HepG2 (cell line): ENCODE measurements at regions not wholly inside any gene's neighbourhood (a gene's known extent, or its start where the extent isn't known, plus 50 kb on each side); places are given as distances from the start of the nearest gene placed in this dataset.
A peak's percentile ranks its signal among the peaks of the same experiment; 100 is the strongest.

Source experiments
- CHD4 ChIP-seq: fragments of 200-600 bp; sonication (generic); IDR thresholded peaks from 2 replicates; pipeline ENCODE4 v1.7.0; 2017; ENCODE audit warnings: mild to moderate bottlenecking, low read length, borderline replicate concordance
- MEF2D ChIP-seq: sonication (generic); formaldehyde crosslinking; IDR thresholded peaks from 2 replicates; pipeline ENCODE4 v1.5.1; 2020; ENCODE audit warnings: mild to moderate bottlenecking, missing genetic modification reagents
- ONECUT2 ChIP-seq: sonication (generic); formaldehyde crosslinking; IDR thresholded peaks from 2 replicates; pipeline ENCODE4 v1.4.0; 2020; ENCODE audit warnings: missing genetic modification reagents
- RXRB ChIP-seq: IDR thresholded peaks from 2 replicates; pipeline ENCODE4 v1.6.1; 2016; ENCODE audit warnings: borderline replicate concordance, missing genetic modification reagents, missing compliant biosample characterization
- SALL2 ChIP-seq: sonication (generic); formaldehyde crosslinking; IDR thresholded peaks from 2 replicates; pipeline ENCODE4 v1.8.1; 2023; ENCODE audit warnings: mild to moderate bottlenecking, missing genetic modification reagents, inconsistent platforms
- TCF7L2 ChIP-seq: IDR thresholded peaks from 2 replicates; pipeline ENCODE4 v1.6.1; 2011; ENCODE audit warnings: mild to moderate bottlenecking, low read depth, low read length, moderate library complexity
- ZMYM2 ChIP-seq: sonication (generic); formaldehyde crosslinking; IDR thresholded peaks from 2 replicates; pipeline ENCODE4 v1.8.0; 2022; ENCODE audit warnings: mild to moderate bottlenecking, missing genetic modification reagents
- ZNF12 ChIP-seq: sonication (generic); formaldehyde crosslinking; IDR thresholded peaks from 2 replicates; pipeline ENCODE4 v1.5.0; 2020; ENCODE audit warnings: missing genetic modification reagents
- ZNF121 ChIP-seq: sonication (generic); formaldehyde crosslinking; IDR thresholded peaks from 2 replicates; pipeline ENCODE4 v1.5.0; 2020; ENCODE audit warnings: mild to moderate bottlenecking, missing genetic modification reagents
- ZNF430 ChIP-seq: sonication (generic); formaldehyde crosslinking; IDR thresholded peaks from 2 replicates; pipeline ENCODE4 v1.9.0; 2021; ENCODE audit warnings: mild to moderate bottlenecking, missing genetic modification reagents
- ZNF572 ChIP-seq: sonication (generic); formaldehyde crosslinking; IDR thresholded peaks from 2 replicates; pipeline ENCODE4 v1.5.1; 2020; ENCODE audit warnings: mild to moderate bottlenecking, missing genetic modification reagents
- TF ChIP-seq, protein P1 (sequence below): sonication (generic); formaldehyde crosslinking; IDR thresholded peaks from 2 replicates; pipeline ENCODE4 v1.5.1; 2020; ENCODE audit warnings: mild to moderate bottlenecking, missing genetic modification reagents
- TF ChIP-seq, protein P2 (sequence below): sonication (generic); formaldehyde crosslinking; IDR thresholded peaks from 2 replicates; pipeline ENCODE4 v1.8.0; 2022; ENCODE audit warnings: mild to moderate bottlenecking, missing genetic modification reagents
- TF ChIP-seq, protein P3 (sequence below): fragments of 450-650 bp; IDR thresholded peaks from 2 replicates; pipeline ENCODE4 v1.6.1; 2017; ENCODE audit warnings: mild to moderate bottlenecking
- TF ChIP-seq, protein P4 (sequence below), 2 experiments: sonication (generic) in 1 of 2; formaldehyde crosslinking in 1 of 2; IDR thresholded peaks; 2 replicates each; pipeline versions ENCODE4 v1.4.0 to v1.6.1; 2016 to 2020; ENCODE audit warnings: borderline replicate concordance in 1 of 2, low read depth in 1 of 2, mild to moderate bottlenecking in 1 of 2, missing genetic modification reagents in 1 of 2

DNA sequence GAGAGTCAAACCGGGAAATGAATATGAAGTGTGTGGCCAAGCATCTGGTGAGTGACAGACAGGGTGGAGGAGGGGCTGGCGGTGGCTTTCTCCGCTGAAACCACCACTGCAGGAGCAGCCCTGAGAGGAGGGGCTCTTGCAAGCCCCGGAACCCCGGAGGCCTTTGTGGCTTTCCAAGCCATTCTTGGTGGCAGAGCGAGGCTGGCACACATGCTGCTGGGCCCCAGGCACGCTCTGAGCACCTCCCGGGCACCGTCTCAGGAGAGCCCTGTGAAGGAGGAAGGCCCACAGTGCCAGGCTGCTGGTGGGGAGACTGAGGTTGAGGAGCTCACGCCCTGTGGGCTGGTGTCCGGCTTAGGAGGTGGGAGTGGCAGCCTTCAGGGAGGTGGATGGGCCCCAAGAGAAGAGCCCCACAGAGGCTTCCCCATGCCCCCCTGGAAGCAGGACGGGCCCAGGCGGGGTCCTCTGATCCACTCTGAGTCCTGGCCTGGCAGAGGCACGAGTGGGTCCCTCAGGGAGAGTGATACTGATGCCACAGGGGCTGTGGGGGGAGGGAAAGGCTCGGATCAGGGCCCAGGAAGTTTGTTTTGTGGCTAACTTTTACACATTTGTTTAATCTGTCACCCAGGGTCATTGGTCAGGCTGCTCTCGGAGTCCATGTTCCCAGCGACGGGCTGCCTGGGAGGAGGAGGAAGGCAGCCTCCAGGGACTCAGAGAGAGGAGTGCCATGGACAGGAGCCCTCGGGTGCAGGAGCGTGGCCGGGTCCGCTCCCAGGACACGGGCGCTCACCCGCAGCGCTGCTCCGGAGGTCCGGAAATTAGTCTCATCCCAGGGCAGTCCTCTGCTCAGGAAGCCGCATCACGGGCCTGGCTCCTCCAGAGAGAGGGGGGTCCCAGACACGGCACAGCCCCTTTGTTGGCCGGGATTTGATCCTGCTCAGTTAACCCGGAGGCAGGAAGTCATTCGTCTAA lies 170.7 kb downstream of the ERMARD start (continued):
- TF ChIP-seq ZNF572 (no peak), SALL2 (CRISPR knock-in tag) (0 out of 2 replicates have a peak, but pooled peaks have one; percentile 57), MEF2D (CRISPR knock-in tag) (peak; percentile 64; the same call in 1 of the 2 replicates), ZNF121 (CRISPR knock-in tag) (no peak), CHD4 (no peak), ONECUT2 (CRISPR knock-in tag) (no peak), TCF7L2 (no peak), ZMYM2 (no peak), ZNF12 (CRISPR knock-in tag) (no peak), RXRB (CRISPR knock-in tag) (peak; percentile 36; the same call in 1 of the 2 replicates), ZNF430 (CRISPR knock-in tag) (peak; percentile 68; the same call in 1 of the 2 replicates)
- TF ChIP-seq, protein P1, sequence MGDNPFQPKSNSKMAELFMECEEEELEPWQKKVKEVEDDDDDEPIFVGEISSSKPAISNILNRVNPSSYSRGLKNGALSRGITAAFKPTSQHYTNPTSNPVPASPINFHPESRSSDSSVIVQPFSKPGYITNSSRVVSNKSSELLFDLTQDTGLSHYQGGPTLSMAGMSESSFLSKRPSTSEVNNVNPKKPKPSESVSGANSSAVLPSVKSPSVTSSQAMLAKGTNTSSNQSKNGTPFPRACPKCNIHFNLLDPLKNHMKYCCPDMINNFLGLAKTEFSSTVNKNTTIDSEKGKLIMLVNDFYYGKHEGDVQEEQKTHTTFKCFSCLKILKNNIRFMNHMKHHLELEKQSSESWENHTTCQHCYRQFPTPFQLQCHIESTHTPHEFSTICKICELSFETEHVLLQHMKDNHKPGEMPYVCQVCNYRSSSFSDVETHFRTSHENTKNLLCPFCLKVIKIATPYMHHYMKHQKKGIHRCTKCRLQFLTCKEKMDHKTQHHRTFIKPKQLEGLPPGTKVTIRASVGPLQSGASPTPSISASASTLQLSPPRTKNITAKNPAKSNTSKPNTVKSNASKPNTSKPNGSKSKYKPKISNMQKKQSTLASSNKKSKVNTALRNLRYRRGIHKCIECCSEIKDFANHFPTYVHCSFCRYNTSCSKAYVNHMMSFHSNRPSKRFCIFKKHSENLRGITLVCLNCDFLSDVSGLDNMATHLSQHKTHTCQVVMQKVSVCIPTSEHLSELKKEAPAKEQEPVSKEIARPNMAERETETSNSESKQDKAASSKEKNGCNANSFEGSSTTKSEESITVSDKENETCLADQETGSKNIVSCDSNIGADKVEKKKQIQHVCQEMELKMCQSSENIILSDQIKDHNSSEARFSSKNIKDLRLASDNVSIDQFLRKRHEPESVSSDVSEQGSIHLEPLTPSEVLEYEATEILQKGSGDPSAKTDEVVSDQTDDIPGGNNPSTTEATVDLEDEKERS: peak; percentile 82; the same call in 1 of the 2 replicates
- TF ChIP-seq, protein P2, sequence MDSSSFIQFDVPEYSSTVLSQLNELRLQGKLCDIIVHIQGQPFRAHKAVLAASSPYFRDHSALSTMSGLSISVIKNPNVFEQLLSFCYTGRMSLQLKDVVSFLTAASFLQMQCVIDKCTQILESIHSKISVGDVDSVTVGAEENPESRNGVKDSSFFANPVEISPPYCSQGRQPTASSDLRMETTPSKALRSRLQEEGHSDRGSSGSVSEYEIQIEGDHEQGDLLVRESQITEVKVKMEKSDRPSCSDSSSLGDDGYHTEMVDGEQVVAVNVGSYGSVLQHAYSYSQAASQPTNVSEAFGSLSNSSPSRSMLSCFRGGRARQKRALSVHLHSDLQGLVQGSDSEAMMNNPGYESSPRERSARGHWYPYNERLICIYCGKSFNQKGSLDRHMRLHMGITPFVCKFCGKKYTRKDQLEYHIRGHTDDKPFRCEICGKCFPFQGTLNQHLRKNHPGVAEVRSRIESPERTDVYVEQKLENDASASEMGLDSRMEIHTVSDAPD (CRISPR knock-in tag): 0 out of 2 replicates have a peak, but pooled peaks have one; percentile 23
- TF ChIP-seq, protein P3, sequence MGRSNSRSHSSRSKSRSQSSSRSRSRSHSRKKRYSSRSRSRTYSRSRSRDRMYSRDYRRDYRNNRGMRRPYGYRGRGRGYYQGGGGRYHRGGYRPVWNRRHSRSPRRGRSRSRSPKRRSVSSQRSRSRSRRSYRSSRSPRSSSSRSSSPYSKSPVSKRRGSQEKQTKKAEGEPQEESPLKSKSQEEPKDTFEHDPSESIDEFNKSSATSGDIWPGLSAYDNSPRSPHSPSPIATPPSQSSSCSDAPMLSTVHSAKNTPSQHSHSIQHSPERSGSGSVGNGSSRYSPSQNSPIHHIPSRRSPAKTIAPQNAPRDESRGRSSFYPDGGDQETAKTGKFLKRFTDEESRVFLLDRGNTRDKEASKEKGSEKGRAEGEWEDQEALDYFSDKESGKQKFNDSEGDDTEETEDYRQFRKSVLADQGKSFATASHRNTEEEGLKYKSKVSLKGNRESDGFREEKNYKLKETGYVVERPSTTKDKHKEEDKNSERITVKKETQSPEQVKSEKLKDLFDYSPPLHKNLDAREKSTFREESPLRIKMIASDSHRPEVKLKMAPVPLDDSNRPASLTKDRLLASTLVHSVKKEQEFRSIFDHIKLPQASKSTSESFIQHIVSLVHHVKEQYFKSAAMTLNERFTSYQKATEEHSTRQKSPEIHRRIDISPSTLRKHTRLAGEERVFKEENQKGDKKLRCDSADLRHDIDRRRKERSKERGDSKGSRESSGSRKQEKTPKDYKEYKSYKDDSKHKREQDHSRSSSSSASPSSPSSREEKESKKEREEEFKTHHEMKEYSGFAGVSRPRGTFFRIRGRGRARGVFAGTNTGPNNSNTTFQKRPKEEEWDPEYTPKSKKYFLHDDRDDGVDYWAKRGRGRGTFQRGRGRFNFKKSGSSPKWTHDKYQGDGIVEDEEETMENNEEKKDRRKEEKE: no peak
- TF ChIP-seq, protein P4, sequence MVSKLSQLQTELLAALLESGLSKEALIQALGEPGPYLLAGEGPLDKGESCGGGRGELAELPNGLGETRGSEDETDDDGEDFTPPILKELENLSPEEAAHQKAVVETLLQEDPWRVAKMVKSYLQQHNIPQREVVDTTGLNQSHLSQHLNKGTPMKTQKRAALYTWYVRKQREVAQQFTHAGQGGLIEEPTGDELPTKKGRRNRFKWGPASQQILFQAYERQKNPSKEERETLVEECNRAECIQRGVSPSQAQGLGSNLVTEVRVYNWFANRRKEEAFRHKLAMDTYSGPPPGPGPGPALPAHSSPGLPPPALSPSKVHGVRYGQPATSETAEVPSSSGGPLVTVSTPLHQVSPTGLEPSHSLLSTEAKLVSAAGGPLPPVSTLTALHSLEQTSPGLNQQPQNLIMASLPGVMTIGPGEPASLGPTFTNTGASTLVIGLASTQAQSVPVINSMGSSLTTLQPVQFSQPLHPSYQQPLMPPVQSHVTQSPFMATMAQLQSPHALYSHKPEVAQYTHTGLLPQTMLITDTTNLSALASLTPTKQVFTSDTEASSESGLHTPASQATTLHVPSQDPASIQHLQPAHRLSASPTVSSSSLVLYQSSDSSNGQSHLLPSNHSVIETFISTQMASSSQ (IDR thresholded peaks at IDR 0.05; ENCODE audit: low read depth): peak; percentile 78
- TF ChIP-seq, protein P4 (CRISPR knock-in tag; IDR thresholded peaks at IDR 0.05; ENCODE audit: borderline replicate concordance): peak; percentile 84
